DMS 273 (cell line): ENCODE measurements at regions not wholly inside any gene's neighbourhood (a gene's known extent, or its start where the extent isn't known, plus 50 kb on each side); places are given as distances from the start of the nearest gene placed in this dataset.
"Not testable (repeated sequence)": the region's sequence is repeated elsewhere in the genome, so short reads cannot be mapped to it uniquely, and the experiment has no call there.

Experiments
- DNase-seq: peaks from one replicate; lab custom pipeline; 2025; ENCODE audit not compliant: unreplicated experiment; lab: John Stamatoyannopoulos, UW

DNA sequence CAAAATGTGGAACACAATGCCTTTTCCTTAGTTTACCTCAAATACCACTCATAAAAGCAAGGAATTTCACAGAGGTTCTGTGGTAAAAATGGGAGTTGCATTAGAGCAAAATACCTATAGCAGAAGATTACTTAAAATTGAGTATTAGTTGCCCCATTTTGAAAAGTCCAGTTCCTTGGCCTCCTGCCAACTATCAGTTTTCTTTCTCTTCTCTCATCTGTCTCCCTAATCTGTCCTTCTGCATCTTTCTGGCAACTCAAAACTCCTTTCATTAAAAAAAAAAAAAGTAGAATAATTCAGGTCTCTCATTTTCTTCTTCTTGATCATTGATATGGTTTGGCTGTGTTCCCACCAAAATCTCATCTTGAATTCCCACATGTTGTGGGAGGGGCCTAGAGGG, 127.3 kb downstream of the ATP23 start:
- DNase-seq: no peak

GRCh38 chr12:58069268-58069963, 128.0 kb downstream of the ATP23 start:
- no peak for DNase-seq

DNA sequence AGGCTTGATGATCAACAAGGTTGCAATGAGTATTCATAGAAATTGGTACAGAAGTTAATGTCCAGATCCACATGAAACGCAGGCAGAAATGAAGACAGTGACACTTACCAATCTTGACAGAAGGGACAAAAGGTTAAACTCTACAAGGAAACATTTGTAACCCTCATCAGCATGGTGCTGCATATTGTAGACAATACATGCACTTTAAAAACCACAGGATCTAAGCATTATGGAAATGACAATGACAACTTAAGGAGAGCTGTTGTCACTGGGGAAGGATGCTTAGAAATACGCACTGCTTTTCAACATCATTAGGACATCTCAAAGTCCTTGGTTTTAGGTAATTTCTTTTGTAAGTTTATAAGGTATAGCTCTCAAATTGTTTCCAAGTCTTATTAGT, 130.6 kb downstream of the ATP23 start:
- DNase-seq: no peak

DNA sequence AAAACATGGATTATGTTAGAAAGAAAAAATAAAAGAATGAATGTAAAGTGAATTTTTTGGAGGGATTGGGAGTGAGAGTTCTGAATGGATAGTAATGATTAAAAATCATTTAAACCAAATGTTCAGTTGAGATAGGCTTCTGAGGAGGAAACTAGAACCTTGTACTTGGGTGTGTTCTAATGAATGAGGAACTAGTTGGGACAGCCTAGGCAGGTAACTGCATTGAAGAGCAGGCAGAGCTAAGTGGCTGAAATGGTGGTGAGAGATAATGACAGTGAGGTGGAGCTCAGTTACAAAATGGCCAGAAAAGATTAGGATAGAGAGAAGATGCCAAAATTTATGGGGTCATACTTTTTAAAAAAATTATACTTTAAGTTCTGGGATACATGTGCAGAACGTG, 132.9 kb downstream of the ATP23 start:
- DNase-seq: no peak

DNA sequence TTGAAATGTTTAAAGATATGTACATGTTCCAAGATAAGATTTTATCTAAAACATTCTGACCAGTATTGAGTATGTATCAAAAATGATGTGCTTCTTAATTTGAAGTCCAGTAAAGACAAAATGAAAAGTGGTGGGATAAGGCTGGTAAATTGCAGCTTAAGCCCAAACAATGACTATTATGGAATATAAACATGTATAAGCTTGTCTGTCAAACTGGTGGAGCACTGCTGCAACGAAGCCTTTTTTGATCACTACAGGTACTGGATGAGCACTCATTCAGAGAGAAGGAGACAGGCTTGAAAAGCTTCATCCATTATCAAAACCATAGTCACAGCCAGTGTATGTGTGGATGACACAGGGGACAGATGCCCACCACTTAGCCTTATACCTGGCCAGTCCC, 138.4 kb downstream of the ATP23 start:
- DNase-seq: no peak

GRCh38 chr12:58081488-58081887, 140.1 kb downstream of the ATP23 start:
- DNase-seq: peak; percentile 3

DNA sequence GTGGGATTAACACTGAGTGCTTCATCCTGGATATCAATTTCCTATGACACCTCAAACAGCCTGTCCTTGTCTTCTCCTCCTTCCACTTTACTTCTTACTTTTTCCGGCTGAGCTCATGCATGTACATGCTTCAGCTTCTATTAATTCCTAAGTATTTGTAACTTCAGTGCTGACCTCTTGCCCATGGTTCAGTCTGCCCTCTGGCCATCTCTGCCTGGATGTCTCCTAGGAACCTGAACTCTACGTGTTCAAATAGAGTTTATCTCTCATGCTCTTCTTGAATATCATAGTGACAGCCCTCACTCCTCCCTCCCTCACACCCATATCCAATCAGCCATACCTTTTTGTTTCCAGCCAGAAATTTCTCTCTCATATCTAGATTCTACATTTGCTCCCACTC, 141.6 kb downstream of the ATP23 start:
- DNase-seq: no peak

DNA sequence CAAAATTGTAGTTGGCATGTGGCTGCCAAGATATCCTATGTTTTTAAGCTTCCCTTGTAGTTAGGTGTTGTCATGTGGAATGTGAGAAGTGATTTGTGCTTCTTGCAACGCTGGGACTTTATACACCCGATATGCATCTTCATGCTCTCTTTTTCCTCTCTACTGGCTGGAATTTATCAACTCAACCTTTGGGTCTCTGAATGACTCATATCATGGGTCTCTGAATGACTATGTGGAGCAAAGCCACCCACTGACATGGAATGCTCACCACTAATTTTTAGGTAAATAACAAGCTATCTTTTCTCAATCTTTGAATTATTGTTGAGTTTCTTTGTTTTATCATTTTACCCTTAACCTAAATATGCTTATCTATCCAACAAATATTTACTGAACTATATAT, 144.6 kb downstream of the ATP23 start:
- DNase-seq: no peak

DNA sequence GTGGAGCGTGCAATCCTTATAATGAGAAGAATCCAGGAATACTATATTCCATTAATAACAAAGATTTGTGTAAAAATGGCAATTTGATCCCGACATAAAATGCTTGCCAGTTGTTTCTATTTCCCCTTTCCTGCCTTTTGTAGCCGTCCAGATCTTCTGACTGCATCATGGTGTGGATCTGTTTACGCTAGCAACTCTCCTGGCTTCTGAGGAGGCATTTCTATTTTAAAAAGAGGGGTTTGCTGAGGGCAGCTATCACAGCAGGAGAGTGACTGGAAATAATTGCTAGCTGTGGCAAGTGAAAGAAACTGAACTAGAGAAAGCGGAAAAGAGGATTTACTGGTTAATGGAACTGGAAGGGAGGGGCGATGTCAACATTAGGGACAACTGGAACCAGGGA, 145.6 kb downstream of the ATP23 start:
- DNase-seq: no peak

DNA sequence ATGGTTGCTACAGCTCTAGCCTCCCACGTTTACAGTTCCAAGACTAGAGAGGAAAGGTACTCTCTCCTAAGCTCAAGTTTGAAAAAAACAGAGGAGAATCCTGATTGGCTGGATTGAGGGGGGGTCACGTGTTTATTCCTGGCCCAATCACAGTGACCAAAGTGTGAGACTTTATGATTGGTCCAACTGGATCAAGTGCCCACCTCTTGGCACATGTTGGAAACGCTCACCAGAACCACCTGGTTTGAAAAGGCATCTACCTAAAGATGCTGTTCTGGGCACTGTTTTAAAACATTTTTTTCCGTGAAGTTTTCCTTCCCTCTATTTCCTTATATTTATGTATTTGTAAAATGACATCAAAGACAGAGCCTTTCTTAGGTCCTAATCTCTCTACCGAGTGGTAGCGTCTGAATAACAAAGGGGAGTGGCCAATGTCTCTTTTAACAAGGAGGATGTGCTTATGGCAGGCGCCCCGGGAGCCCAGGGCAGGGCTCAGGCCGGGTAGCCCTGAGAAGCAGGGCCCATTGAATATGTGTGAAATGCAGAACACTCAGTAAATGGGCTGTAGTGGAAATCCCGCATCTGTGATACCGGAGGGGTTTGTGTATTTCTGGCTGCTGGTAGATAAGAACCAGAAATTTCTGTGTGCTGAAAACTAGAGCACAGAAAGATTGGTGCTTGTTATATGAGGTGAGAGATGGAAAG, 146.2 kb downstream of the ATP23 start:
- no peak for DNase-seq

DNA sequence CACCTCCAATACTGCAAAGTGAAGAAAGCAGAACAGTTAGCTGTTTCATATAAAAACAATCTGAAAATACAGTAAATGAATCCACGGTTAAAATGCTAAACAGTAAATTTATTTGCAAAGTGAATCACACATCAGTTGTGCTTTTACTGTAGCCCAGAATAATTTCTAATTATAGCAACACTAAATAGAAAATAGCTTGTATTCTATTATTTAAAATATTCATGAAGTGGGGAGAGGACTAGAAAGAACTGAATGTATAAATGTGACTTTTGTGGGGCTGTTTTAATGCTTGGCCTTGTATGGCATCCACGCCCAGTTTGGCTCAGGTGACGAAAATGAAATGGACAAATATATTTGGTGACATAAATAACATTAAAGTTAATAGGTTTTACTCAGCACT, 148.2 kb downstream of the ATP23 start:
- no peak for DNase-seq

DNA sequence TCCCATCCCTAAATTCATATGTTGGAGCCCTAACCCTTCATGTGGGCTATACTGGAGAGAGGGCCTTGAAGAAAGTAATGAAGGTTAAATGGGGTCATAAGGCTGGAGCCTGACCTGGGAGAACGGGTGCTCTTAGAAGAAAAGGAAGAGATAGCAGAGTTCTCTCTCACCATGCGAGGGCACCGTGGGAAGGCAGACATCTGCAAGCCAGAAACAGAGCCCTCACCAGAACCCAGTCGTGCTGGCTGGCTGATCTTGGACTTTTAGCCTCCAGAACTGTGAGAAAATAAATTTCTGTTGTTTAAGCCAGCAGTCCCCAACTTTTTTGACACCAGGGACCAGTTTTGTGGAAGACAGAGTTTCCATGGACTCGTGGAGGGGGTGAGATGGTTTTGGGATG, 149.3 kb downstream of the ATP23 start:
- no peak for DNase-seq

- no peak for DNase-seq
These were observed 153.6 kb downstream of the ATP23 start for GRCh38 chr12:58095002-58095401.

- DNase-seq: no peak
These were observed 156.4 kb downstream of the ATP23 start for GRCh38 chr12:58097741-58098140.

DNA sequence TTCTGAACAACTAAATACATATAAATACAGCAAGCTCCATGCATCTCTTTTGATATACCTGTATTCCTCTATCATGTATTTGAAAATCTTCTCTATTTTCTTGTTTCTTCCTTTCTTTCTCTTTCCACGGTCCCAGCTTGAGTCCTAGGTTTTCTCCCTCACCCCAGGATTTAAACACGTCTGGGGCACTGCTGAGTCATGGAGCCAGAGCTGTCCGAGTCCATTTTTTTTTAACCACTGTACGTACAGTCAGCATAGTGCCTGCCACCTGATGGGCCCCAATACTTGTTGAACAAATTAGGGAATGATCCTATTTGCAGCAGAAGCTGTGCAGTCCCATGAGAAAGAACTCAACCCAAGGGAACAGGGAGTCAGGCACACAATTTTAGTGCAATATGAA, 158.1 kb downstream of the ATP23 start:
- DNase-seq: no peak

DNA sequence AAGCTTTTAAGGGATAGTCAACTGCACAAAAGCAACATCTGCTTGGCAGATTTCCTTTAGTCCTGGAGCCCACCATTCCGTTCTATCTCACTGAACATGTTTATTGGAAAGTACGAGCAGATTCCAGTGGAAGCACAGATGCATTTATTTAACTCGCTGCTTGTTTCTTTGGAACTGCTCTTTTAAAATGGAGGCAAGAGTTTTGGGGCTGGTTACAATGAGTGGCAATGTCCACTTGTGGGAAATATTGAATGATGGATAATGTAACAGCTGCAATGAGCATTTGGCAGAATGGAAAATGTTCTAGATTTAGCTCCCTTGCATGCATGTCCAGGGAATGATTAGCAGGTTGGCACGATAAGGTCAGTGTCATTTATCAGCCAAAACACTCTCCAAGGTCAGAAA, 163.0 kb downstream of the ATP23 start:
- DNase-seq: no peak

DNA sequence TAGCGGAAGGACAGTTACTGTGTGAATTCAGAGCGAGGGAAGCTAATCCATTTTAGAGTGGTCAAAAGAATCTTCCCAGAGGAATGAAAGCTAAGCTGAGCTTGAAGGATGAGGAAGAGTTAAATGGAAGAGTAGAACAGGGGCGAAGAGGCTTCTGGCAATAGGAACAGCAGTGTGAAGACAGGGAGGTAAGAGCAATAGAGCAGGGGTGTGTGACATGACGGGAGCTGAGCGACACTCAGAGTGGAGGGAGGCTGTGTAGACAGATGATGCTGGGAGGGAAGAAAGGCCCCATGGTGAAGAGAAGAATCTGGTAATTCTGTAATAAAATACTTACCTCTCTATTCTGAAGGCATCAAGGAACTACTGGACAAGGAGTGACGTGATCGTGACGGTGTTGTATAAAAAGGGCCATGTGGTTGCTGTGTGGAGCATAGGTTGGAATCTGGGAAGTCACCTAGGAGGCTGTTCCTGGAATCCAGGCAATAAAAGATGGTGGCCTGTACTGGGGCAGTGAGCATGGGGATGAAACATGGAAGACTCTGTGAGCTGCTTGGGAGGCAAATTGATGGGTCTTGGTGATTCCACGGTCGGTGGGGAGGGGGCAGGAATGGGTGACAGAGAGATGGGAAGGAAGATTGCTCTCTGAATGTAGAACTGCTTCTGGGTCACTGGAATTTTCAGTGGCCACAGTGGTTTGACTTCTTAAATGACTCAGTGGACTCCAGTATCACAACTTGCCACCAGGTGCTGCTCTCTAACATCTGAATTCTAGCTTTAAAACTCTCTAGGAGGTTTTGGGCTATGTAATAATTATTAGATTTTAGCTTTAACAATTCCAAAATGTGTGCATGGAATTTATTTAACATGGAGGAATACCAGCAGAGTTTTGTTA, 164.1 kb downstream of the ATP23 start:
- DNase-seq: peak; percentile 2

DNA sequence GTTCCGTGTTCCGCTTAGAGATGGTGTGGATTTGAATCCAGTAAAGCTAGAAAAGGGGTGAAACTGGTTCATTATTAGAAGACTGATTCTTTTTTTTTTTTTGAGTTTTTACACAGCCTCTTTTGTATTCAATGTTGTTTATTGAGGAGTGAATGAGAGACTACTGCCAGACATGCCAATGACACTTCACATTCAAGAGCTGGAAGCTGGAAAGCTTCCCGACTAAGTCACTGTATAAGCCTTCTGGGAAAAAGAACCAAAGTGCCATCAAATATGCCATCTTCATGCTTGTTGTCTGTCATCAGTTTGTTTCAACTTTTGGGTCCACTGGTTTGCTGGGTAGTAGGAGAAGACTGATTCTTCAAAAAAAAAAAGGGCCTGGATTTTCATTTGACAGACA, 164.8 kb downstream of the ATP23 start:
- no peak for DNase-seq

DNA sequence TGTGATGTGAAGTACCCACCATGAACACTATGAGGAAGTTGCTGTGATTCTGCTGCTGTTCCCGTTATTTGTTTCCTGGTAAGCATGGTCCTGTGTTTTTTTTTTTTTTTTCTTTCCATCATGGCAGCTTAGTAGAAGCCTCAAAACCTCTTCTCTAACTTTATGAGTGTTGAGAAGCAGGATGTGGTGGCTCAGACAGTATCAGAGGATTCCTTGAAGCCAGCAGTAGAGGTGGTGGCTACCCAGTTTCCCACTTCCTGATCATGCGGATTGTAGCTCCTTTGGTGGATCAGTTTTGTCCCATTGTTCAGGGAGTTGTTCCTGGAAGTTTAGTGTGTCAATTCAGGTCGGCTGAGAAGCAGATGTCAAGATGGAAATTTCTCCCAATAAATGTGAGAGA, 175.8 kb downstream of the ATP23 start:
- DNase-seq: no peak

DNA sequence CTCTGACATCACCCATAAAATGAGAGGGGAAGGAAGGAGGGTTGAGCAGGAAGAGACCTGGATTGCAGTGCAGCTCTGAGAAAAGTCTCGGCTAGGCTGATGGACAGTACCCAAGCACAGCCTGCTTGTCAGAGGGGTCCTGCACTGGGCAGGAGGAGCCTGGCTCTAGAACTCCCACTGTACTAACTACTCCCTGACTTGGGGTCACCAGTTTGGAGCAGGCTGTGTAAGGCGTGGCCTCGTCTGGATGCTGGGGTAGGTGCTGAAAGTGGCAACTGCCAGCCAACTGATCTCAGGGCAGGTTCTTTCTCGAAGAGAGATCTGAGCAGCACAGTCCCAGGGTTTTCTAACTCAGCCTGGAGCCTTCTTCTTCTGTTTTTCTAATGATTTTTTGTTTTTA, 176.3 kb downstream of the ATP23 start:
- no peak for DNase-seq

DNA sequence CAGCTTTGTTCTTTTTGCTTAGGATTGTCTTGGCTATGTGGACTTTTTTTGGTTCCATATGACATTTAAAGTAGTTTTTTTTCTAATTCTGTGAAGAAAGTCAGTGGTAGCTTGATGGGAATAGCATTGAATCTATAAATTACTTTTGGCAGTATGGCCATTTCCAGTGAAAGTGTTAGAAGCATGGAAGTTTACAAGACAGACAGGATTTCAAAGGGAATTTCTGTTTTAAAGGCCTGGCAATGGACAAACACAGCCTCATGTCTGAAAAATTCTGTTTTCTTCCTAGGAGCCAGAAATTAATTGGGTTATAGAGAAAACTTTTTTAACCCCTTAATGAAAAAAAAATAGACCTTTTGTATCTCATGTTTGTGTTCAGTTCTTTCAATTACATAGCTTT, 184.4 kb downstream of the ATP23 start:
- DNase-seq: not testable (repeated sequence)
